GM18507 (cell line): ENCODE measurements at regions not wholly inside any gene's neighbourhood (a gene's known extent, or its start where the extent isn't known, plus 50 kb on each side); places are given as distances from the start of the nearest gene placed in this dataset.
A peak's percentile ranks its signal among the peaks of the same experiment; 100 is the strongest.

ENCODE experiments used
- DNase-seq: peaks from one replicate; pipeline ENCODE4 v3.0.0; 2011; ENCODE audit warnings: low read depth; ENCODE audit not compliant: insufficient read length; ENCODE audit errors: extremely low spot score
- FAIRE-seq: peaks from 2 replicates; lab custom pipeline; 2011; peaks lifted over from hg19 to GRCh38; lab: Jason Lieb, UNC

DNA sequence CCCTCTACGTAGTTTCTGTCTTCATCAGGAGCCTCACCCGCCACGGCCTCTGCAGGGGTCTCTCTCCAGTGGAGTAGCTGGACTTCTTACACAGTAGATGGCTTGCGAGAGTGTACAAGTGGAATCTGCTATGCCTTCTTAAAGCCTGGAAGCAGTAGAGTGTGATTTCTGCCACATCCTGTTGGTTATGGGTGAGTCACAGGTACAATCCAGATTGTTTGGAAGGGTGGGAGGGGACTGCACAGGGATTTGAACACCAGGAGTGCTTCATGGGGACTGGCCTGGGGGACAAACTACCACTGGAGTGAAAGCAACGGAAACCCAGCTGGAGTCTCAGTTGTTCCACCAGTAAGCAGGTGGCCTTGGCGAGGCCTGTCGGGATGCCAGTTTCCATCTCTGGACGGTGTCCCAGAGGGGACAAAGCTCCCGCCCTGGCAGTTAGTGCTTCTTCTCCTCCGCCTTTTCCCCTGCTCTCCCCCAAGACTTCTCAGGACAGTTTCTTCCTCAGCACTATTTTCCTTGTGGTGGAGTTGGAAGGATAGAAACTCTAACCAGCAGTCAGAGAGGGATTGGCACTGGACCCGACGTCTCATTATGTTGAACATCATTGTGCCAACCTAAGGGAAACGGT lies 85.0 kb upstream of the RCN1 start:
- no peak for DNase-seq
- no peak for FAIRE-seq

DNA sequence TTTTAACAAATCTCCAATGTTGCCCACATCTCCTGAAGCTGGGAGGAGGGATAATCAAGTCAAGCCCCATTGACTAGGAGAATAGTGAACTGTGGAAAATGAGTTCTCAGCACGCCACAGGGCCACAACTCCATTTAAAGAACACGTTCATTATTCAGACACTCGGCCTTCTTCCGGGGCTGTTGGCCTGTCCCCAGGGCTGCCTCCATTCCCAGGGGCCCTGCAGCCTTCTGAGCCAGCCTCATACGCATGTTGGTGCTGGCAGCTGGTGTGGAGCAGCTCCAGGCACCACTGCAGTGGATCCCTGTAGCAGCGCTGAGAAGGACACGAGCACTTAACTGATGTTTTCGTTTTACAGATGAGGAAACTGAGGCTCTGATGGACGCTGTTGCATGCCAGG lies 87.5 kb upstream of the RCN1 start:
- FAIRE-seq: no peak

GRCh38 chr11:32002311-32002710 lies 88.6 kb upstream of the RCN1 start:
- DNase-seq (no peak), FAIRE-seq (no peak)

More for the DNA sequence above, 87.5 kb upstream of the RCN1 start:
- no peak for DNase-seq

- DNase-seq: no peak
- FAIRE-seq: no peak
Observed at GRCh38 chr11:31997955-31998354, 92.9 kb upstream of the RCN1 start.

- FAIRE-seq (no peak), DNase-seq (no peak)
Observed at GRCh38 chr11:31996159-31996881, 94.6 kb upstream of the RCN1 start.

DNA sequence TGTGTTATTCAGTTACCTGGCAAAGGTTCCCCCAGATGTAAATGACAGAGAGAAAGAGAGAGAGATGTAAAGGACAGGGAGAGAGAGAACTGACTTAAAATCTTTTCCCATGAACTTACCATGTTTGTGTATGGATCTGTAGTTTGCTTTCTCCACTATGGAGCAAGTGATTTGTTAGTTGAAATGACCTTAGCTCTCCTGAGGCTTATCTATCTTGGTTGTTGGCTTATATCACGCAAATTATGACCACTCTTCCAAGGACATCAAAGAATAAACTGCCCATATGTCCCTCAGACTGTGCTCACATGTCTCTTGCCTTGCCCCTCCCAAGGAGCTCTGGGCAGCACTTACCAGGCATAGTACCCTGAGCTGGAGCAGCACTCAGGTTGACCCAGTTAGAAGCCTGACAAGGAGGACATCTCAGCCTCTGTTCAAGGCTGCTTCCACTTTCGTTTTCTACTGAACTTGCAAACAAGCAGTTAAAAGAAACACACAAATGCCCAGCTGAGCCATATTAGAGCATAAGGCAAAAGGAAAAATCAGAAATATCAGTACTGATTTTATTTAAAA lies 95.3 kb upstream of the RCN1 start:
- no peak for DNase-seq
- FAIRE-seq: peak; percentile 81

DNA sequence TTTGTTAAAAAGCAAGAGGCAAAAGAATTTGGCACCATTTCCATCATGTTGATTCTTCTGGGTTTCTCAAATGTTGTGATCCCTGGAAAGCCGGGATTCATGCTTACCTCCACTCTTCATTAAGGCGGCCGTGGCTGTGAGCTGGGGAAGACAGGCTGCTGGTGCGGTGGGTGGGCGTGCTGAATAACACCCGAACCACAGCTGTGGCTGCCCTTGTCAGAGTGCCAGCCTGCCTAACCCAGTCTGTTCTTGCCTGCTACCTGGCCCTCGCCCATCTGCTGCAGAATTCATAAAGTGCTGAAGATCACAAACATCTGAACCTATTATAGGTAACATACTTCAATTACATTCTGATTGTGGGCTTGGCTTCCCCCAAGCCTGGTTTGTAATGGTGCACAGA lies 95.8 kb upstream of the RCN1 start:
- FAIRE-seq (no peak), DNase-seq (no peak)

DNA sequence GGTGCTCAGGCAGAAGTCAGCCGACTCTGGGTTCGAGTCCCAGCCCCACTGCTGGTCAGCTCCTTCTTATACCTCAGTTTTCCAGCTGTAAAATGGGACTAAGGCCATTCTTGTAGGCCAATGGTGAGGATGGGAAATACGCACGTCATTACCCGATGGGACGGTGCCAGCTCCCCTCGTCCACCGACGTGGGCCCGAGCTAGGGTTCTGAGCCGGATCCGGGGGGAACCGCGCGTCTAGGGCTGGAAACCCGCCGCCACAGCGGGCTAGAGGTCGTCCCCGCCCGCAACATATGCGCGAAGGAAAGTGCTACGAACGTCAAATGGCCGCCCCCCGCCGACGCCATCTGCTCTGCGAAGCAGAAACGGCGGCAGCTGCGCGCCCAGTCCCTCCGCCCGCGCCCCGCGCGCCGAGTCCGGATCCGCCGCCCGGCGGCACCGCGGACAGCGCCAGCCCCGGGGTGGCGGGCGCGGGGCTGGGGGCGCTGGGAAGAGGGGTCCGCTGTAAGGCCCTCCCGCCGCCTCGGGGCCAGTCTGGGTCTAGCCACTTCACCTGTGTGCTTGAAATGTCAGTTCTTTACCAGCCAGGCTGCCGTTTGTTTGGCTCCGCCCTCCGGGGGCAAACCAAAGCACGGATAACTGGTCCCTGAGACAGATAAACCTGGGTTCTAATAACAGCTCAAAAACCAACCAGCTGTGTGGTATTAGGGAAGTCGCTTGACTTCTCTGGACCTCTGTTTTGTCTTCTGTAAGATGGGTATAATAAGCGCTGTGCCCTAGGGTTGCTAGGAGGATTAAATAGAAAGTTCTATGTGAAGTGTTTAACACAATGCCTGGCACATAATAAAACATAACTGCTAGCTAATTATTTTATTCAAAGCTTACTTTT lies 103.5 kb upstream of the RCN1 start:
- no peak for DNase-seq
- no peak for FAIRE-seq

- FAIRE-seq: no peak
Observed at GRCh38 chr11:31986201-31986889, 104.5 kb upstream of the RCN1 start.

DNA sequence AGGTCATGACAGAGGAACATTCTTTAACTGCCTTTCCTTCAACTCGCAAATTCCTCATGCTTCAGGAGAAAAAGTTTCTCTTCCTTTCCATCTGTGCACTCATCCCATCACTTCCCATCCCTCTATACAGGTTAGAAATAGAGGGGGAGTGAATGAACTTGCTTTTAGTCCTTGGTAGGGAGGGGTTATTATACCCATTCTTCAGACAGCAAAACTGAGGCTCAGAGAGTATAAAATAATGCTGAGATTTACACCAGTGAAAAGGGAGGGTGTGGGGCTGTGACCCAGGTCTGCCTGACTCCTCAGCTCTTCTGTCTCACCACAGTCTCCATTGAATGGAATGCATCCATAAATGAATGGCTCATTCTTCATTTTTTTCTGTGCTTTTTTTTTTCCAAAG lies 109.4 kb upstream of the RCN1 start:
- FAIRE-seq: no peak

More at GRCh38 chr11:31986201-31986889, 104.5 kb upstream of the RCN1 start:
- DNase-seq: no peak

GRCh38 chr11:31977343-31977742 lies 113.5 kb upstream of the RCN1 start:
- DNase-seq (no peak), FAIRE-seq (no peak)

More for the DNA sequence above, 109.4 kb upstream of the RCN1 start:
- DNase-seq: no peak

DNA sequence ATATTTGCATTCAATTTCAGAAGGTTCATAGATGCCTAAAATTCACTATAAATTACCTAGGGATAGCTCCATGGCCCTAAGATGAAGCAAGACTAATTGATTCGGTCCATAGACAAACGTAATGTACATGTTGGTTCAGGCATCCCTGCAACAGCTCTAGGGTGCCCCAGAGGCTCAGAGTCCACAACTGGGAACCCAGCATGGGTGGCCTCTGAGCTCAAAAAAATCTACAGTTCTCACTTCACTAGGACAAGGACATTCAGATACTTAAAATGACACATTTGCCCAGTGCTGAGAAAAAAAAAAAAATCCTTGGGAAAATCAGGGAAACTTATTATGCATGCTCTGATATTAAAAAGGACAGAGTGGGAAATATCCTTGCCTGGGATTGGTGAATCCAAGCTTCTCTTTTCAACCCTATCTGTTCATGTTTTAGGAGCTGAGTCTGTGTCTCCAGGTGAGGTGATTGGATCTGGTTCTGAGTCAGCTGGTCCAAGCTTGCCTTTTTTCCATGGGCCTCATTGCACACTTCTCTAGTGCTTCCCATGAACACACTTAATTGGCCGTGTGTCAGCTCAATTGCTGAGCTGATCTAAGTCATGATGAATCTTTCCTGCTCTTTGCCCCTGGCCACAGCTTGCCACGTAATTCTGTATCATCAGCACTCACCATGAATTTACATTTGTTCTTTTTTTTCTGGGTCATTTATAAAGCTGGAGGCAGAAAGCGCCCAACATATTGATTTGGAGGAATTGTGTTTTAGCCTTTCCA lies 116.3 kb upstream of the RCN1 start:
- no peak for DNase-seq
- no peak for FAIRE-seq

DNA sequence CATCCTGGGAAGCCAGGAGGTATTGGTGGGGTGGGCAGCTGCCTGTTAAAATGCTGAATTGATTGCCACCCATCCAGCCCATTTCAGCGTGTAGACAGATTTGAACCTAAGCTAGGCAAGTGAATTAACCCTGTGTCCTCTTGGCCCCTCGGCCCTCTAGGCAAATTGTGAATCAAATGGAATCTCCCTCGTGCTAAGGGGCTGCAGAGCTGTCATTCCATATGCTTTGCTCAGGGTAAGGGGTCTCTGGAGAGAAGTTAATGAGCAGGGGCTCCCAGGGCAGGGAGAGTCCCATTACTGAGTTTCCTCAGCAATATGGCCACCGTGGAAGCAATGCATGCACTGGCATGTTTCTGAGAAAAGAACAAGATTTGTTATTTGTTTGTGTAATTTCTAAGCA lies 117.7 kb upstream of the RCN1 start:
- no peak for FAIRE-seq

DNA sequence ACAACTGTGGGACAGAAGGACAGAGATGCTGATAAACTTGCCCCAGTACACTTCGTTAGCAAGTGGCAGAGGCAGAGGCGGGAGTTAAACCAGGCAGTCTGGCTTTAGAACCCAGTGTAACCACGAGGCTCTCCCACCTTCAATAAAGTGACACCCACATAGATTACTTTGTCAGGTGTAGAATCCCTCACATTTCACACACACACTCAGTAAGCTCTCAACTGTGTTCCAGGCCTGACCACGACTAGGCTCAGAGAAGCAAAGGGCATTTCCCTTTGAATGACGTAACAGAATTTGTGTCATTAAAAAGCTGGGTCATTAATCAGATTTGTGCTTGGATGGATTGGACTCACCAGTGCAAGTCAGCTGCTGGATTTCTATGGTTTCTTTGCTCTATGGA lies 118.3 kb upstream of the RCN1 start:
- FAIRE-seq: no peak
- DNase-seq: no peak

More for the DNA sequence above, 117.7 kb upstream of the RCN1 start:
- no peak for DNase-seq

- no peak for DNase-seq
- no peak for FAIRE-seq
Observed at GRCh38 chr11:31969359-31969702, 121.5 kb upstream of the RCN1 start.

GRCh38 chr11:31968461-31969358 lies 122.2 kb upstream of the RCN1 start:
- FAIRE-seq (no peak), DNase-seq (no peak)

GRCh38 chr11:31967404-31968130 lies 123.3 kb upstream of the RCN1 start:
- FAIRE-seq (no peak), DNase-seq (no peak)
